Renal pelvis (tissue), 1 donor: ENCODE measurements at regions not wholly inside any gene's neighbourhood (a gene's known extent, or its start where the extent isn't known, plus 50 kb on each side); places are given as distances from the start of the nearest gene placed in this dataset.
A peak's percentile ranks its signal among the peaks of the same experiment; 100 is the strongest.

Experiments
- DNase-seq: peaks from one replicate; pipeline ENCODE4 v3.0.0-alpha.2; 2013

GRCh38 chr1:56151402-56151801 is 428.0 kb downstream of the PLPP3 start:
- DNase-seq = no peak

GRCh38 chr1:56150441-56151215 is 428.7 kb downstream of the PLPP3 start:
- DNase-seq = no peak

- DNase-seq = no peak
Measured at GRCh38 chr1:56149761-56150160, 429.6 kb downstream of the PLPP3 start.

- peak; percentile 15 for DNase-seq
Measured at GRCh38 chr1:56148326-56149193, 430.8 kb downstream of the PLPP3 start.

DNA sequence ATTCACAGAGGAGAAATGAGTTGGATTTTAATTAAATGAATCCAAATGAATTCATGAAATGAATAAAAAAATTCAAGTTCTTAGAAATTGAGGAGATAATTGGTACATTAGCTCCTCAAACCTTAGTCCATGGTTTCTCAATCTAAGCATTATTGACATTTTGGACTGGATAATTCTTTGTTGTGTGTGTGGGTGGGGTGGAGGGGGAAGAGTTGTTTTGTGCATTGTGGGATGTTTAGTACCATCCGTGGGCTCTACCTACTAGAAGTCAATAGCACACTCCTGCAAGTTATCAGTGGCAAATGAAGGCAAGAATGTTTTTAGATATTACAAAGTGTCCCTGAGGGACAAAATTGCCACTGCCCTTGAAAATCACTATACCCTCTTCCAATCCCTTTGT is 431.9 kb downstream of the PLPP3 start:
- no peak for DNase-seq

GRCh38 chr1:56147034-56147433 is 432.3 kb downstream of the PLPP3 start:
- DNase-seq = peak; percentile 34

- no peak for DNase-seq
Measured at GRCh38 chr1:56146449-56146848, 432.9 kb downstream of the PLPP3 start.

DNA sequence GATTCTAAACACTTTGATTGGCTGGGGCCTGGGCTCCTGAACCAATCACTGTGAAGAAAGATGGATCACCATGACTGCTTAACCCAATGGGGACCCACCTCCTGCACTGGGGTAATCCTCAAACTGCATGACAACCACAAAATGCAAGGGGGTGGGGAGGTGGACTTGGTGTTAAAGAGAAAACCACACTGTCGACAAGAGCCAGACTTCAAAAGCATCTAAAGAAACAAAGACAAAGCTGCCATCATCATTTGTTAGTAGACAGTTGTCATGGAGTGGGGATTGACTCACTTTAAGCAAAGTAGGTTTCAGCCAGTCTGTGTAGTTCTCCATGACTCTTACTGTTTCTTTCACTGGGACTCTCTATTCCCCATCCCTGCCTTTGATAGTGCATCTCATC is 433.8 kb downstream of the PLPP3 start:
- DNase-seq = no peak

DNA sequence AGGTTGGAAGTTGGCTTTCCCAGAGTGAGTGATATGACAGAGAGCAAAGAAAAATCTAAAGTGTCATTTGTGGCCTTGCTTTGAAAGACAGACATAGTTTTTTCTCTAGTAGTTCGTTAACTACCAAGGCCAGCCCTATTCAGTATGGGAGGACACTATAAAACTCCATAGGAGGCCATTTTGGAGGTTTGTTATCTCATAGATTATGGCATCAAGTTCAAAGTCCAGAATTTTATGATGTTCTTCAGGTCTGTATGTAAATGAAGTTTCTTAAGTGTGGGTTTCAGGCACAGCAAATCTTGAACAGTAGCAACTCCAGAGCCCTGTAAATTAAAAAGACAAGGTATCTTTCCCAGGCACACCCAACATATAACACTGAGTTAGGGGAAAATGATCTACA is 437.1 kb downstream of the PLPP3 start:
- DNase-seq = no peak

GRCh38 chr1:56139836-56140235 is 439.5 kb downstream of the PLPP3 start:
- peak; percentile 35 for DNase-seq

GRCh38 chr1:56137521-56138505 is 441.6 kb downstream of the PLPP3 start:
- DNase-seq = no peak

- no peak for DNase-seq
Measured at GRCh38 chr1:56137090-56137489, 442.3 kb downstream of the PLPP3 start.

DNA sequence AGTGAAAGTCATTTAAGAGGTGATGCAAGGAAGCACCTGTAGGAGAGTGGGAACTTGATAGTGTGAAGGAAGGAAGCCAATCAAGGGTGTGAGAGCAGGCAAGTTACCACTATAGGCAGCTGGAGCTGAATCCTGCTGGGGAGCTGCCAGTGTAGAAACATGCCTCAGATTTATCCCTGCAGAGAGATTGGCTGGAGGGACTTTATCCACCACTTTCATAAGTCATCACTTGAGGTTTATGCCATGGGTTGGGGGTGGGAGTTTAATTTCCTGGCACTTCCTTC is 443.6 kb downstream of the PLPP3 start:
- no peak for DNase-seq

DNA sequence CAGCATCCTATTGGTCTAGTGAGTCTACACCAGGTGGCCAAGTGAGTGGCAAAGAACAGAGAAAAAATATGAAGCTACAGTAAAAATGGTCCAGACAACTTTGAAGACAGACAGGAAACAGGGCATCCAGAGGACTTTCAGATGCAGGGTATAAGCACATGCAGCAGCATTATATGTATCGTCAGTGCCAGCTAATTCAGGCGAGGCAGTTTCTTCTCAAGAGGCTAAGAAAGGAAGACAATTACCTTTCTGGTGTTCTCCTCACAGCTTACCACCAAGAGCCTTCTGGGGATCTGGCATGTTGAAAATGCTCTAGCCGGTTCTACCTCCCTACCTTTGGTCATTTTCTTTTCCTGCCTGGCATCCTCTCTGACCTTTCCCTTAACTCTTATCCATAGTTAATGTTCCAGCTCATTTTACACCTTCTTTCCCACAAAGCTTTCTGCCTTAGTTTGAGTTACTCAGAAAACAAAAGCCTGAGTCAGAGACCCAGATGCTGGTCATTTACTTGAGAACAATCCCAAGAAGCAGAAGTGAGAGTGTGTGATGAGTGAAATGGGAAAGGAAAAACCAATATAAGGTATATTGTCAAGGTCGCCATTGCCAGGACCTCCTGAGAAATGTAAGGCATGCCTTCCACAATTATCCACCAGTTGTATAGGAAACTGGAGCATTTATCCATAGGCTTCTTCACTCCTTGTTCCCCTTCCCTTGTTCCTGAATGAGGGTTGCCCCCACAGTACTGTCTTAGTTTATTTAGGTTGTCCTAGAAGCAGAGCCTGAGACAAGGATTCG is 444.1 kb downstream of the PLPP3 start:
- no peak for DNase-seq

- peak; percentile 33 for DNase-seq
Measured at GRCh38 chr1:56133522-56134472, 445.6 kb downstream of the PLPP3 start.

DNA sequence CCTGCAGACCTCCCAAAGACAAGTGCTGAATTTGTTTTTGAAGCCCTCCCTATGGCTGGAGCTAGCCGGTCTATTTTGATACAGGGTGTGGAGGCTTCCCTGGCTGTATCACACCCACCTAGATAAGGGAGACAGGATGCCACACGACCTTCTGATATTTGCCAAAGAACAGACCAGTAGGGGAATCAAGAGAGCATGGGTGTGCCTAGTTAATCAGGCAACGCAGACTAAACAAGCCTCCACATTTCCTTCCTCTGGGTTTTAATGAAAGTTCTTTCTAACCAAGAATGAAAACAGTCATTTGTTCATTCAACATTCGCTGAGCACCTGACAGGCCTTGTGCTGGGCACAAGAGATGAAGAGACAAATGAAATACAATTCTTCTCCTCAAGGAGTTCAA is 446.8 kb downstream of the PLPP3 start:
- no peak for DNase-seq

- DNase-seq = no peak
Measured at GRCh38 chr1:56129837-56130236, 449.5 kb downstream of the PLPP3 start.

- DNase-seq = no peak
Measured at GRCh38 chr1:56125316-56125715, 454.0 kb downstream of the PLPP3 start.

DNA sequence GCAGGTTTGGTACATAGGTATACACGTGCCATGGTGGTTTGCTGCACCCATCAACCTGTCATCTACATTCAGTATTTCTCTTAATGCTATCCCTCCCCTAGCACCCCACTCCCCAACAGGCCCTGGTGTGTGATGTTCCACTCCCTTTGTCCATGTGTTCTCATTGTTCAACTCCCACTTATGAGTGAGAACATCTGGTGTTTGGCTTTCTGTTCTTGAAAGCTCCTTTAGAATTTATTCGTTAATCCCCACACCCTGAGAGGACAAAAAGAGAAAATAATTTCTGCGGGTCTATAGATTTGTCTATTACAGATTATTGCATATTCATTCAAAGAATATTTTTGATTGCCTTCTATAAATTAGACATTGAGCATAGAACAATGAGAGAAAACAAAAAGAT is 455.5 kb downstream of the PLPP3 start:
- no peak for DNase-seq

- DNase-seq = no peak
Measured at GRCh38 chr1:56123421-56123820, 455.9 kb downstream of the PLPP3 start.
